Renal pelvis (tissue), 1 donor: ENCODE measurements at regions not wholly inside any gene's neighbourhood (a gene's known extent, or its start where the extent isn't known, plus 50 kb on each side); places are given as distances from the start of the nearest gene placed in this dataset.
A peak's percentile ranks its signal among the peaks of the same experiment; 100 is the strongest.

Source experiments
- DNase-seq: peaks from one replicate; pipeline ENCODE4 v3.0.0-alpha.2; 2013

GRCh38 chr6:126148853-126149252 is 162.5 kb downstream of the TRMT11 start:
- DNase-seq = no peak

GRCh38 chr6:126152372-126152745 is 166.0 kb downstream of the TRMT11 start:
- DNase-seq = no peak

- no peak for DNase-seq
These were observed 167.3 kb downstream of the TRMT11 start for GRCh38 chr6:126153661-126154060.

- no peak for DNase-seq
These were observed 170.6 kb downstream of the TRMT11 start for GRCh38 chr6:126156973-126157372.

GRCh38 chr6:126167726-126168125 is 172.2 kb upstream of the CENPW start:
- DNase-seq = no peak

- DNase-seq = no peak
These were observed 169.5 kb upstream of the CENPW start for GRCh38 chr6:126170433-126170832.

- DNase-seq = no peak
These were observed 168.9 kb upstream of the CENPW start for GRCh38 chr6:126170978-126171382.

GRCh38 chr6:126172131-126172530 is 167.8 kb upstream of the CENPW start:
- no peak for DNase-seq

GRCh38 chr6:126173265-126173664 is 166.7 kb upstream of the CENPW start:
- DNase-seq = no peak

- no peak for DNase-seq
These were observed 165.2 kb upstream of the CENPW start for GRCh38 chr6:126174697-126175096.

- DNase-seq = no peak
These were observed 164.7 kb upstream of the CENPW start for GRCh38 chr6:126175251-126175650.

GRCh38 chr6:126176282-126176681 is 163.6 kb upstream of the CENPW start:
- no peak for DNase-seq

GRCh38 chr6:126180585-126180984 is 159.3 kb upstream of the CENPW start:
- no peak for DNase-seq

- no peak for DNase-seq
These were observed 158.7 kb upstream of the CENPW start for GRCh38 chr6:126181173-126181741.

GRCh38 chr6:126181890-126182289 is 158.0 kb upstream of the CENPW start:
- no peak for DNase-seq

GRCh38 chr6:126182650-126183311 is 157.1 kb upstream of the CENPW start:
- DNase-seq = no peak

- DNase-seq = no peak
These were observed 154.1 kb upstream of the CENPW start for GRCh38 chr6:126185774-126186173.

GRCh38 chr6:126188279-126188909 is 151.5 kb upstream of the CENPW start:
- no peak for DNase-seq

GRCh38 chr6:126195625-126196236 is 144.2 kb upstream of the CENPW start:
- DNase-seq = no peak

- peak; percentile 66 for DNase-seq
These were observed 141.3 kb upstream of the CENPW start for GRCh38 chr6:126198631-126199030.

GRCh38 chr6:126199466-126199865 is 140.4 kb upstream of the CENPW start:
- DNase-seq = no peak

- no peak for DNase-seq
These were observed 137.2 kb upstream of the CENPW start for GRCh38 chr6:126202707-126203106.

GRCh38 chr6:126204126-126204525 is 135.8 kb upstream of the CENPW start:
- no peak for DNase-seq
